ENCODE measurements at regions not wholly inside any gene's neighbourhood (a gene's known extent, or its start where the extent isn't known, plus 50 kb on each side); places are given as distances from the start of the nearest gene placed in this dataset.

DNA sequence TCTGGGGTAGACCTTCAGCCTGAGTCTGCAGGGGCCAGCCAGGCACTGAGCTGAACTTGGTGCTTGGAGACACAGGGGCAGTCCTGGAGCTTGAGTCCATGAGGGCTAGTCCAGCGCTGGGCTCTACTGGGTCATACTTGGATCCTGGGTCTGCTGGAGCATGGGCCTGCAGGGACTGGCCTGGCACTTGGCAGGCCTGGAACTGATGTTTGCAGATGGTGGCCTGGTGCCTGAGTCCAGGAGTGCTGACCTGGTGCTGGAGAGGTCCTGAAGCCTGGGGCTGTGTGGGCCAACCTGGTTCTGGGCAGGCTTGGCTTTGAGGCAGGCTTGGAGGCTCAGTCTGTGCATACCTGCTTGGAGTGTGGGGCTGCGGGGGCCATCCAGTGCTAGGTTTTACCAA, 143.4 kb upstream of the DSCAM start:
- no peak for DNase-seq (ENCODE audit: low spot score)

GRCh38 chr21:40997831-40998230, 150.9 kb upstream of the DSCAM start:
- DNase-seq (ENCODE audit: low spot score), result no peak

- no peak for DNase-seq (ENCODE audit: low spot score)
These were observed 153.9 kb upstream of the DSCAM start for GRCh38 chr21:41000838-41001237.

DNA sequence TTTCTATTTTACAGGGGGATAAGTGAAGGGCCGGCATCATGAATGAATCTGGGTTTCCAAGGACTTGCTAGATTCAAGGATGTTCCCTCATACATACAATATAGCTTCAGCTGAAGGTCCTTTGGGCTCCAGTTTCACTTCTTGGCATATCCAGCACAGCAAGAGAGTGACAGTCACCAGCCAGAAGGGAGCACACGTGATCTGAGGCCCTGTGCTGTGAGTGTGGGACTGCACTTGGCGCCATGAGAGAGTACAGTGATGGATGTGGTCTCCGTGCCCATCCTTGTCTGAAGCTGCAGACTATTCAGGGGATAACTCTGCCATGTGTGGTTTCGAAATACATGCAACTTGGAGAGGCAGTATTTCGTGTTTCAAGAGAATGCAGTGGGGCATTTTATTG, 159.7 kb upstream of the DSCAM start:
- DNase-seq (ENCODE audit: low spot score), result no peak

GRCh38 chr21:41008351-41008750, 159.6 kb upstream of the BACE2 start:
- DNase-seq (ENCODE audit: low spot score), result no peak

DNA sequence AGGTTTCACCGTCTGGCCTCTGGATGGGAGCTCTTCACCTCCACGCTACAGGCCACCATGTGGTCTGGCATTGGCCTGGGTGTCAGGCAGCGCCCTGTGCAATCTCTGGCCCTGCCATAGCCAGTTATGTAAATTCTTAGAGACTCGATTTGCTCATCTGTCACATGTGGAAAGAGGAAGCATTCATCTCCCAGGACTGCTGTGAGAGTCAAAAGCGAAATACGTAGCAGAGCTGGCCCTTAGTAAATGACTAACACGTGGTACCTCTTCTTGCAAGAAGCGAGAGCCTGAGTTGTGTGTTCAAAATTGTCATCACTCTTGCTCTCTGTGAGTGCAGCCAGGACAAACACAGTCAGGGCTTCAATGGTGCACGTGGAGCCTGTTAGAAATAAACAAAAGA, 159.0 kb upstream of the BACE2 start:
- DNase-seq (ENCODE audit: low spot score), result no peak

GRCh38 chr21:41009398-41010100, 158.4 kb upstream of the BACE2 start:
- DNase-seq (ENCODE audit: low spot score), result no peak

DNA sequence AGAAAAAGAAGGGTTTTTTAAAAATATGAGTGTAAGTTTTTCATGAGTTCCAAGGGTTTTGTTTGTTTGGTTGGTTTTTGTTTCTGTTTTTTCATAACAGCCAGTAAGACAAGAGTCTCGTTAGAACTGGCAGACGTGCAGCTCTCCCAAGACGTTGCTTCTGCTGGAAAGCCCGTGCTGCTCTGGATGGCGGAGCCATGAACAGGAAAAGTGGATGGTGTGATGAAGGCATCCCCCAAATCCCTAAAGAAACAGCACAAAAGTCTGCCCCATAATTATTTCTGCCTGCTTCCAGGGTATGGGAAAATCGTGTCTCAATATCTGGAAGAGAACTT, 157.9 kb upstream of the BACE2 start:
- no peak for DNase-seq (ENCODE audit: low spot score)

- DNase-seq (ENCODE audit: low spot score), result no peak
These were observed 156.7 kb upstream of the BACE2 start for GRCh38 chr21:41011098-41011731.

DNA sequence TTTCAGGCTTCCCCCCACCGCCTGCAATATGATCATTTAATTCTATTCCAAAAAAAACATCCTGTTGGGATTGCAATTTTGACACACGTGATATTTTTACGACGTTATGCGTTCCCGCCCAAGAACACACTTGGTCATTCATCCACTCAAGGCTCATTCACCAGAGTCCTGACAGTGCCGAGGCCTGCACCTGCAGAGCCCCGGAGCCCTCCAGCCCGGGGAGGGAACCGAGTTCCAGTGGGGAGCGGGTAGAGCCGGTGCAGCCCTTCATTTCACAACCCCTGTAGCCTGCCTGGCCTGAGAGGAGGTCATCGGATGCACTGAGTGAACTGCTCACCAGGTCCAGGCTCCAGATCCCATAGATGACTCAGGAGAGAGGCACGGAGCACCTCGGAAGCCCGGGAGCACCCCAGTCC, 156.0 kb upstream of the BACE2 start:
- no peak for DNase-seq (ENCODE audit: low spot score)

DNA sequence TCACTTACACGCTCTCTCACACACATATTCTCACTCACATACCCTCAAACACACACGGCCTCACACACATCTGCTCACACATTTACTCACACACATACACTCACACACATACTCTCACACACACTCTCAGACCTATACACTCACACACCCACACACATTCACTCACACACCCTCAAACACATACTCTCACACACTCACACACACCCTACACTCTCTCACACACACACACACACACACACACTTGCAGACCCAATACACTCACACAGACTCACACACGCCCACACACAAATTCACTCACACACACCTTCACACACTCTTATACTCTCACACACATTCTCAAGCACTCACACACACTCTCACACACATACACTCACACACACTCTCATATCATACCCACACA, 155.5 kb upstream of the BACE2 start:
- DNase-seq (ENCODE audit: low spot score), result no peak

GRCh38 chr21:41016472-41016871, 151.5 kb upstream of the BACE2 start:
- DNase-seq (ENCODE audit: low spot score), result no peak

GRCh38 chr21:41018431-41018830, 149.5 kb upstream of the BACE2 start:
- DNase-seq (ENCODE audit: low spot score), result no peak

DNA sequence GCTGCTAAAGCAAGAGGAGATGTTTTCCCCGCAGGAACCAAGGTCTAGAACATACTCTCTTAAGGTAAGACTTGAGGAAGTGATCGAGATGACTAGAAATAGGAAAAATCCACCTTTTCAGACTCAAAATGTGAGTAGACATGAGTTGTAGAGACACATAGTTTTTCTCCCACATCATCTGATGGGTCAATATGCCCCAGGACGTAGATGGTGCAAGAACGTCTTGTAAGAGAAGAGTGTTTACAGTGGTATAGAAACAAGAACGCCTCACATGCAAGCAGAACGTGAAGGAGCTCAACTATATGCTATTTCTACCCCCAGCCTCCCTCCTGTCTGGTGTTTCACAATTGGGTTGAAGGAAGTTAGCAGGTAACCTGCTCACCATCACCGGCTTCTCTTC, 144.0 kb upstream of the BACE2 start:
- no peak for DNase-seq (ENCODE audit: low spot score)

DNA sequence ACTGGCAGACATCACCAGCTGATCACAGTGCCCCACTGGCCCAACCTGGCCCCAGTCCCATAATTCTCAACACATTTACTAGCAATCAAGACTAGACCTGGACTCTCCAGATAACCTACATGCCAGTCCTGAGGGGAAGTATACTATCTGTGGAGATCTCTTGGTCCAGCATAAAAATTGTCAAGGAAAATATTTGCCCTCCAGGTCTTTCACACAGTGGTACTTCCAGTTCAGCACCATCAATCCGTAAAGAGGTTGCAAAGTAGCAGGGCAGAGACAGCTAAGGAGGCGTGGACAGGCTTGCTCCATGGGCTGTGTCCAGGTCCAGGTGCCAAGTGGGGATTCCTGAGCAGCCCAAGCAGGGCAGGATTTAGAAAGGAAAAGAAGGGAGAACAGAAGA, 143.6 kb upstream of the BACE2 start:
- no peak for DNase-seq (ENCODE audit: low spot score)

GRCh38 chr21:41024746-41025254, 143.2 kb upstream of the BACE2 start:
- DNase-seq (ENCODE audit: low spot score), result no peak

DNA sequence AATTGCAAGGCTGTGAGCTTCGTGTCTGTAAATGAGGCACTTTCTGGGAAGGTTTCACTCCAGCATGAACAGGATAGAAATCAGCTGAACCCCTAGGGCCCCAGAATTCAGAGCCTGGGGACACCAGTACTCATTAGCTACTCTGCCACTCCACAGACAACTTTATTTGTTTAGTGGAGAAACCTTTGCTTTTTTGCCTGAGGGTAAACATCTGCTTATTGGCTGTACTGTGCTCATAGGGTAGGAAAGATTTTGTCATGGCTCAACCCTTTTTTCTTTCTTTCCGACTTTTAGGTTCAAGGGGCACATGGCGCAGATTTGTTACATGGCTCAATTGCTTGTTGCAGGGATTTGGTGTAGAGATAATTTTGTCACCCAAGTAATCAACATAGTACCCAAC, 138.4 kb upstream of the BACE2 start:
- DNase-seq (ENCODE audit: low spot score), result no peak

DNA sequence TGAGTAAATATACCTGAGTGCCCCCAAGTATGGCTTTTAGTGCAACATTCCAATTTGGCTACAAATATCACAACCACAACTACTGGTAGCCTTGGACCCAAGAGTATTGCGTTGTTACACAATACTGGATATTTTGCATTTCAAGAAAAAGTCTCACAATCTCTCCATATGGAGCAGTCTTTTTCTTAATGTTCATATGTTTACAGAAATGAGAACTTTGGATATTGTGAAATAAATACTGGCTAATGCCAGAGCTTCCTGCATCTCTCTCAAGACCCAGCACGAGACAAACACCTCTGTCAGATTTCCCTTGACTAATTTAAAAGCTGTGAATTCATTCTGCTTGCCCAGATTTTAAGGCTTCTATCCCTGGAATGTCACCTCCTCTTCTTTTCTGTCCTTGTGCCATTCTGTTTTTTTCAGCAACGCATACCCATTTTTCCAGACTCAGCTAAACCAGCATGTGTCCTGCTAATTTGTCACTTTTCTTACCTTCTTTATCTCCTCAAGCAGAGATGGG, 136.2 kb upstream of the BACE2 start:
- DNase-seq (ENCODE audit: low spot score), result no peak

- no peak for DNase-seq (ENCODE audit: low spot score)
These were observed 135.4 kb upstream of the BACE2 start for GRCh38 chr21:41032541-41032940.

- DNase-seq (ENCODE audit: low spot score), result no peak
These were observed 130.7 kb upstream of the BACE2 start for GRCh38 chr21:41037212-41037611.

DNA sequence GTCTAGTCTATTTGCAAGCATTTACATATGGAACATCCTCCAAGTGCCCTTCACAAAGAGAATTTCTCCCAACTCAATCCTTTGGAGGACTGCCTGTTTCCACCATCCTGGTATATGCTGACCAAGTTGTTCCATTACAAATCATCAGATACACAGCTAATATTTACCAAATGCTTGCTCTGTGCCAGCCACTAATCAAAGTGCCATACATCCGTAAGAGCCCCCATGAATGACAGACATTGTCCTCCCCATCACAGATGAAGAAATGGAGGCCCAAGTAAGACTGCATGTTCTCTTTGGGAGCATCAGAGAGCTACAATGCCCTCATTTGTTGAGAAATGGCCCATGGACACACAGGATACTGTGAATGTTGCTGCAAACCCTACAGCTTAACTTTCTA, 130.0 kb upstream of the BACE2 start:
- no peak for DNase-seq (ENCODE audit: low spot score)

DNA sequence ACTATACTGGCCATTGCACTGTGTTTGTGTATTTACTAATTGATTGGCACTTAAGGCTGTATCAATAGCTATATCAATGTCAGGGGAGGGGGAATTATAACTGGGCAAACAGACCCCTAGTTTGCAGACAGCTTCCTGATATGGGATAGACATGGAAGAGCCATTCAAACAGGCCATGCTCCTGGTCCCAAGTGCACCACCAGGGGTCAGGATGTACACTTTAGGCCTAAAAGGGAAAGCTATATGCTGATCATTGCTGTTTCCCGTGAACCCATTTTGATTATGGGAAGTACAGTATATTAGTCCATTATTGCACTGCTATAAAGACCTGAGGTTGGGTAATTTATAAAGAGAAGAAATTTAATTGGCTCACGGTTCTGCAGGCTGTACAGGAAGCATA, 124.9 kb upstream of the BACE2 start:
- no peak for DNase-seq (ENCODE audit: low spot score)

GRCh38 chr21:41045534-41046268, 122.3 kb upstream of the BACE2 start:
- no peak for DNase-seq (ENCODE audit: low spot score)

Data from AG20443 (cell line).